H9 (cell line): ENCODE measurements at regions not wholly inside any gene's neighbourhood (a gene's known extent, or its start where the extent isn't known, plus 50 kb on each side); places are given as distances from the start of the nearest gene placed in this dataset.

Experiments
- DNase-seq: peaks from one replicate; pipeline ENCODE4 v3.0.0-alpha.2; 2017
- H2AFZ ChIP-seq: one replicate; pipeline ENCODE4 v1.6.1; 2013; ENCODE audit warnings: mild to moderate bottlenecking, low read length, control low read depth, moderate library complexity
- H2AK5ac ChIP-seq: 2 replicates; pipeline ENCODE4 v1.6.1; 2013; ENCODE audit warnings: low read length, control low read depth, mixed read lengths; ENCODE audit not compliant: insufficient read length
- H2BK120ac ChIP-seq: one replicate; pipeline ENCODE4 v1.6.1; 2013; ENCODE audit warnings: low read depth, mild to moderate bottlenecking, low read length, control low read depth, inconsistent platforms; ENCODE audit not compliant: poor library complexity, severe bottlenecking
- H2BK12ac ChIP-seq: 2 replicates; pipeline ENCODE4 v1.6.1; 2013; ENCODE audit warnings: low read length, control low read depth, mixed read lengths, low read depth; ENCODE audit not compliant: insufficient read length
- H2BK15ac ChIP-seq: 2 replicates; pipeline ENCODE4 v1.6.1; 2013; ENCODE audit warnings: low read depth, low read length, control low read depth
- H2BK20ac ChIP-seq: one replicate; pipeline ENCODE4 v1.6.1; 2013; ENCODE audit warnings: low read depth, mild to moderate bottlenecking, low read length, control low read depth, inconsistent platforms; ENCODE audit not compliant: poor library complexity, severe bottlenecking
- H2BK5ac ChIP-seq: 2 replicates; pipeline ENCODE4 v1.6.1; 2013; ENCODE audit warnings: low read length, control low read depth, mixed read lengths; ENCODE audit not compliant: insufficient read length
- H3K14ac ChIP-seq: 2 replicates; pipeline ENCODE4 v1.6.1; 2013; ENCODE audit warnings: low read length, control low read depth; ENCODE audit not compliant: insufficient read depth
- H3K18ac ChIP-seq: 2 replicates; pipeline ENCODE4 v1.6.1; 2013; ENCODE audit warnings: low read depth, mild to moderate bottlenecking, mixed read lengths, low read length, control low read depth; ENCODE audit not compliant: insufficient read length
- H3K23ac ChIP-seq: 2 replicates; pipeline ENCODE4 v1.6.1; 2013; ENCODE audit warnings: low read length, control low read depth, mixed read lengths, low read depth; ENCODE audit not compliant: insufficient read length
- H3K23me2 ChIP-seq: 2 replicates; pipeline ENCODE4 v1.6.1; 2013; ENCODE audit warnings: low read depth, mild to moderate bottlenecking, mixed read lengths, low read length, control low read depth; ENCODE audit not compliant: insufficient read length, poor library complexity, severe bottlenecking
- H3K27ac ChIP-seq: 2 replicates; pipeline ENCODE4 v1.5.1; 2013; ENCODE audit warnings: low read length, control low read depth, mixed read lengths, low read depth; ENCODE audit not compliant: insufficient read length
- H3K27me3 ChIP-seq: 2 replicates; pipeline ENCODE4 v1.6.1; 2013; ENCODE audit warnings: low read length, control low read depth, inconsistent platforms; ENCODE audit not compliant: insufficient read depth
- H3K4ac ChIP-seq: 2 replicates; pipeline ENCODE4 v1.6.1; 2013; ENCODE audit warnings: low read depth, mild to moderate bottlenecking, control low read depth, inconsistent platforms, low read length, moderate library complexity
- H3K4me1 ChIP-seq: 2 replicates; pipeline ENCODE4 v1.6.1; 2013; ENCODE audit warnings: low read length, control low read depth, inconsistent platforms; ENCODE audit not compliant: insufficient read depth
- H3K4me2 ChIP-seq: 2 replicates; pipeline ENCODE4 v1.6.1; 2013; ENCODE audit warnings: low read length, control low read depth, mixed read lengths; ENCODE audit not compliant: insufficient read length, insufficient read depth
- H3K56ac ChIP-seq: 2 replicates; pipeline ENCODE4 v1.6.1; 2013; ENCODE audit warnings: low read depth, mild to moderate bottlenecking, mixed read lengths, low read length, control low read depth; ENCODE audit not compliant: insufficient read length
- H3K79me1 ChIP-seq: 2 replicates; pipeline ENCODE4 v1.6.1; 2013; ENCODE audit warnings: low read depth, mild to moderate bottlenecking, moderate library complexity, low read length, control low read depth, inconsistent platforms; ENCODE audit not compliant: insufficient read depth, poor library complexity, severe bottlenecking
- H3K79me2 ChIP-seq: 2 replicates; pipeline ENCODE4 v1.6.1; 2013; ENCODE audit warnings: low read length, control low read depth, inconsistent platforms; ENCODE audit not compliant: insufficient read depth
- H3K9ac ChIP-seq: 2 replicates; pipeline ENCODE4 v1.6.1; 2013; ENCODE audit warnings: low read length, control low read depth, mixed read lengths; ENCODE audit not compliant: insufficient read length; ENCODE audit errors: extremely low read depth
- H3K9me3 ChIP-seq: one replicate; pipeline ENCODE4 v1.6.1; 2013; ENCODE audit warnings: low read depth, low read length, inconsistent platforms; ENCODE audit not compliant: control insufficient read depth
- H3T11ph ChIP-seq: one replicate; pipeline ENCODE4 v1.6.1; 2013; ENCODE audit warnings: mild to moderate bottlenecking, low read length, control low read depth, inconsistent platforms
- H4K20me1 ChIP-seq: one replicate; pipeline ENCODE4 v1.6.1; 2013; ENCODE audit not compliant: control insufficient read depth, insufficient read length, insufficient read depth
- H4K5ac ChIP-seq: 2 replicates; pipeline ENCODE4 v1.6.1; 2013; ENCODE audit warnings: low read depth, mild to moderate bottlenecking, mixed read lengths, low read length, control low read depth; ENCODE audit not compliant: insufficient read length
- H4K8ac ChIP-seq: replicated peaks from 2 replicates; pipeline ENCODE4 v1.6.1; 2013; ENCODE audit warnings: low read length, control low read depth, mixed read lengths, low read depth; ENCODE audit not compliant: insufficient read length
- H4K91ac ChIP-seq: 2 replicates; pipeline ENCODE4 v1.6.1; 2013; ENCODE audit warnings: low read depth, mild to moderate bottlenecking, moderate library complexity, mixed read lengths, low read length, control low read depth; ENCODE audit not compliant: insufficient read length
- H3K27ac Mint-ChIP-seq, 3 experiments: 2 replicates in 2 of 3; 3 replicates in 1 of 3; pipeline ENCODE4 v1.8.0; 2020 to 2021; ENCODE audit warnings: mixed read lengths in 3 of 3, mild to moderate bottlenecking in 1 of 3, moderate library complexity in 1 of 3
- H3K27me3 Mint-ChIP-seq: 2 replicates; pipeline ENCODE4 v1.8.0; 2021; ENCODE audit warnings: low read depth, mild to moderate bottlenecking, moderate library complexity, mixed read lengths
- H3K36me3 Mint-ChIP-seq, 3 experiments: 2 replicates in 2 of 3; 3 replicates in 1 of 3; pipeline ENCODE4 v1.8.0; 2020 to 2021; ENCODE audit warnings: low read depth in 3 of 3, mixed read lengths in 3 of 3; ENCODE audit not compliant: insufficient read depth in 1 of 3
- H3K4me1 Mint-ChIP-seq, 2 experiments: 2 replicates each; pipeline ENCODE4 v1.8.0; 2020; ENCODE audit warnings: mixed read lengths in 2 of 2
- H3K4me3 Mint-ChIP-seq, 2 experiments: 2 replicates in 1 of 2; 3 replicates in 1 of 2; pipeline ENCODE4 v1.8.0; 2020 to 2021; ENCODE audit warnings: mild to moderate bottlenecking in 2 of 2, mixed read lengths in 2 of 2, moderate library complexity in 1 of 2
- H3K9me3 Mint-ChIP-seq, 2 experiments: 2 replicates in 1 of 2; 3 replicates in 1 of 2; pipeline ENCODE4 v1.8.0; 2020; ENCODE audit warnings: mild to moderate bottlenecking in 2 of 2, mixed read lengths in 2 of 2, moderate library complexity in 1 of 2
- WGBS: extraction: QIAGEN DNeasy Blood & Tissue Kit; methylation state at CpG from one replicate; pipeline ENCODE4 v1.1.7; 2013; ENCODE audit warnings: missing lambda C conversion rate, low lambda C conversion rate, mixed read lengths; ENCODE audit not compliant: insufficient read length; ENCODE audit errors: extremely low coverage; 5-methylcytosine and 5-hydroxymethylcytosine counted together
- TF ChIP-seq, protein P1 (sequence below): fragments of 200-600 bp; sonication (generic); conservative IDR thresholded peaks from 3 replicates; pipeline ENCODE4 v1.8.0; 2021; ENCODE audit warnings: antibody characterized with exemption, mild to moderate bottlenecking

DNA sequence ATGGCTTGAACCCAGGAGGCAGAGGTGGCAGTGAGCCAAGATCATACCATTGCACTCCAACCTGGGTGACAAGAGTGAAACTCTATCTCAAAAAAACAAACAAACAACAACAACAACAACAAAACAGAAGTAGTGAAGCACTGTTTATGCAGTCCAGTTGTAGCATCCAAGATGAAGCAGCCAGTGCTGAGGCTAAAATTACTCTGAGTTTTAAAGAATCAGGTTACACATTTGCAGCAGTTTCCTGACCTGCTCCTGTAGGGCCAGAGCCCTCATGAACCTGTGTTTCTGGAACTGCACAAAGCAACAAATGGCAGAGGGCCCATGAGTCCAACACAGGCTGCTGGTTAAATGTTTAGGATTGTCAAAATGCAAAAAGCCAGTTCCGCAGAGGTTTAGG, 499.5 kb upstream of the PSMD7 start:
- no CpG with 5 or more reads among the region's 1 CpG for WGBS

More for the DNA sequence above, 499.5 kb upstream of the PSMD7 start:
- Histone ChIP-seq H2AFZ (no peak overlapping the region), H3K27ac (no peak overlapping the region), H3K14ac (no peak overlapping the region), H2BK120ac (no peak overlapping the region), H3K23ac (no peak overlapping the region), H2BK20ac (no peak overlapping the region), H3K4me2 (no peak overlapping the region), H3K23me2 (no peaks in the 10 kb centered on the region), H4K8ac (no peak overlapping the region), H2BK12ac (no peak overlapping the region), H2BK5ac (no peak overlapping the region), H3T11ph (no peak overlapping the region), H3K4ac (no peak overlapping the region), H3K27me3 (no peaks in the 10 kb centered on the region), H3K79me2 (no peaks in the 10 kb centered on the region), H3K9ac (no peak overlapping the region), H4K91ac (no peak overlapping the region), H2BK15ac (no peak overlapping the region), H4K20me1 (no peaks in the 10 kb centered on the region), H3K18ac (no peak overlapping the region), H2AK5ac (no peak overlapping the region), H3K79me1 (no peaks in the 10 kb centered on the region), H3K9me3 (no peaks in the 10 kb centered on the region), H4K5ac (no peak overlapping the region), H3K4me1 (no peaks in the 10 kb centered on the region), H3K56ac (no peak overlapping the region)
- no peak overlapping the region for H3K27ac Mint-ChIP-seq
- peaks cover 4 to 6% of the 10 kb centered on the region in 2 experiments; a peak in 2 of 4 replicates for H3K4me1 Mint-ChIP-seq
- DNase-seq: no peak
- no peaks in the 10 kb centered on the region for H3K36me3 Mint-ChIP-seq
- TF ChIP-seq, protein P1, sequence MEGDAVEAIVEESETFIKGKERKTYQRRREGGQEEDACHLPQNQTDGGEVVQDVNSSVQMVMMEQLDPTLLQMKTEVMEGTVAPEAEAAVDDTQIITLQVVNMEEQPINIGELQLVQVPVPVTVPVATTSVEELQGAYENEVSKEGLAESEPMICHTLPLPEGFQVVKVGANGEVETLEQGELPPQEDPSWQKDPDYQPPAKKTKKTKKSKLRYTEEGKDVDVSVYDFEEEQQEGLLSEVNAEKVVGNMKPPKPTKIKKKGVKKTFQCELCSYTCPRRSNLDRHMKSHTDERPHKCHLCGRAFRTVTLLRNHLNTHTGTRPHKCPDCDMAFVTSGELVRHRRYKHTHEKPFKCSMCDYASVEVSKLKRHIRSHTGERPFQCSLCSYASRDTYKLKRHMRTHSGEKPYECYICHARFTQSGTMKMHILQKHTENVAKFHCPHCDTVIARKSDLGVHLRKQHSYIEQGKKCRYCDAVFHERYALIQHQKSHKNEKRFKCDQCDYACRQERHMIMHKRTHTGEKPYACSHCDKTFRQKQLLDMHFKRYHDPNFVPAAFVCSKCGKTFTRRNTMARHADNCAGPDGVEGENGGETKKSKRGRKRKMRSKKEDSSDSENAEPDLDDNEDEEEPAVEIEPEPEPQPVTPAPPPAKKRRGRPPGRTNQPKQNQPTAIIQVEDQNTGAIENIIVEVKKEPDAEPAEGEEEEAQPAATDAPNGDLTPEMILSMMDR: no peak
- H3K4me3 Mint-ChIP-seq: no peak overlapping the region
- no peaks in the 10 kb centered on the region; the same call in none of the 2 replicates for H3K27me3 Mint-ChIP-seq
- H3K9me3 Mint-ChIP-seq: no peaks in the 10 kb centered on the region
